HL-60/S4 (cell line): ENCODE measurements at regions not wholly inside any gene's neighbourhood (a gene's known extent, or its start where the extent isn't known, plus 50 kb on each side); places are given as distances from the start of the nearest gene placed in this dataset.

Experiments used
- in situ Hi-C: fragments of 300-500 bp; cut with MboI; formaldehyde crosslinking; loops from 2 replicates; pipeline ENCODE4 v1.14.3; 2022; ENCODE audit warnings: low sequenced_read_pairs

DNA sequence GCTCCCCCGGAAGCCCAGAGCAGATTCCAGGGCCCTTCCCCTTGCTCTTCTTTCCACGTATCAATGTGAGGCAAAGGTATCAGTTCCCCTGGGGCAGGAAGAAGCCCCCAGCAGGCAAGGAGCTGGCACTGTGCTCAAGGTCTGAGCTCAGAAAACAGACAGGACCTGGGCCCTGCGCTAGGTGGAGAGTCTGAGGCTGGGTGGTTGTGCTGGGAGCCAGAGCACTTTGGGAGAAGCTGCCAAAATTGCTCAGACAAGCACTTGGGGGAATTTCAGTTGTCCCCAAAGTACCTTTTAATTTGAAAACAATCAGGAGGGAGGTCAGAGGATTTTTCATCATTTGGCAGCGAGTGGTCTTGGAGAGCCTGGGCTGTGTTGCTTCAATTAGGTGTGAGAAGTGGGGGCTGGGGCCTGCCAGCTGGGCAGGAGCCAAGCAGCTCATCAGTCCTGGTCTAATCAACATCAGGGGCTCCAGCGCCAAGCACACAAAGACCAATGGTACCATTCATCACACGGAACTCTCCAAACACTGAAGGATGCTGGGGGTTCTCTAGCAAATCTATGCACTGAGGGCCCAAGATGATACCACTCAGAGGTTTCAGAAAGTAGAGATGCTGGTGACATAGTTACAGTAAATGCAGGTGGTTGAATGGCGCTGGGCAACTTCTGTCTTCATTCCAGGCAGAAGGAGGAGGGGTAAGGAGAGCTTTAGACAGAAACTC lies 176.5 kb downstream of the SNX18 start:
- in situ Hi-C loops: no loop called here

DNA sequence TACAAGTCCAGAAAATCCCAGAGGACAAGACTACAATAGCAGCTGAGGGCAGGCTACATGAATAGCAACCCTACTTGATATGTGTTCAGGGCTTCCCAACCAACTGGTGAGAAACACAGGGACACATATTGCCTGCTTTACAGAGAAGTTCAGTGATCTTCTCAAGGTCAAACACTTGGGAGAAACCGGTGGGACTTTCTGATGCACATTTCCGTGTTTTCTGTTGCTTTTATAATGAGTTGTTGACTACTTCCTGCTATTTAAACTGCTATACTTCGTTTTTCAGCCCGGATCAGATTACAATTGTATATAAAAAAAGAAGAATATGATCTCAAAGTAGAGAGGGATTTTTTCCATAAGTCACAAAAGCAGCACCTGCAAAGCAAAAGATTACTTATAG lies 175.1 kb downstream of the SNX18 start:
- in situ Hi-C loops: no loop called here

DNA sequence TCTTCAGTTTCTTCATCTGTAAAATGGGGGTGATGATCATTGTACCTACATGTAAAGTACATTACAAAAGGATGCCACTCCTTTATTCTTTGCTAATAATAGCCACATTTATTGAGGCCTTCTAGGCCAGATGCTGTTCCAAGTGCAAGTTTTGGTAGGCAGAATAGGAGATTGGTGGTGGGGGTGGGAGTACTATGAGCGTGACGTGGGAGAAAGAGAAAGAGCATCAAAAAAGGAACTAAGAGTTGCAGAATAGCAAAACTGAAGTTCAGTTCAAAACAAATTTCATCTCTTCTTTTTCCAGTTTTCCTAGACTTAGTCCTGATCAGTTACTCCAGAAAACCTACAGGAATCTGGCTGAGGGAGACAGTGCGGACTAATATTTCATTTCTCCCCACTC lies 174.1 kb downstream of the SNX18 start:
- in situ Hi-C loops: no loop called here

DNA sequence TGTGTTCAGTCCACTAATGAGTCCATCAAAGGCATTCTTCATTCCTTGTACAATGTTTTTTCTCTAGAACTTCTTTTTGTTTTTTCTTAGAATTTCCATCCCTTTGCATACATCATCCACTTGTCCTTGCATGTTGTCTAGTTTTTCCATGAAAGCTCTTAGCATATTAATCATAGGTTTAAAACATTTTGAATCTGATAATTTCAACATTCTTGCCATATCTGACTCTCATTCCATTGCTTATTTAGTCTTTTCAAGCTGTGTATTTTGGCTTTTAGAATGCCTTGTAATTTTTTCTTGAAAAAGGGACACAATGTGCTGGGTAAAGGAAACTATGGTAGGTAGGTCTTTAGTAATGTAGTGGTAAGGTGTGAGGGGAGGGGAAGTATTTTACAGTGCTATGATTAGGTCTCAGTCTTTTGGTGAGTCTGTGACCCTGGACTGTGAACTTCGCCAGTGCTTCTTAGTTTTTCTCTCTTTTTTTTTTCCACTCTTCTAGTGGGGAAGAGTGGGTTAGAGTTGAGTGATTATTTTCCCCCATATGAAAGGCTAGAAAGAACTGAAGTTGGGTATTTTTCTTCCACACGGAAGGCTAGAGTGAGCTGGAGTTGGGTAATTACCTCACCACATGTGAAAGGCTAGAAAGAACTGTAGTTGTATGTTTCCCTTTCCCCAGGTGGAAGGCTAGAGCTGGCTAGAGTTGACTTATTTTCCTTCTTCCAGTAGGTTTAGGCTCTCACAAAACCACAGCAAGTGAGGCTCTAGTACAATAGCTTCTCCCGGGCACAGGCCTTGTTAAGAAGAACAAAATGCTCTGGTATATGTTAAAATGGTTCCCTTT lies 172.1 kb downstream of the SNX18 start:
- in situ Hi-C loops: no loop called here

DNA sequence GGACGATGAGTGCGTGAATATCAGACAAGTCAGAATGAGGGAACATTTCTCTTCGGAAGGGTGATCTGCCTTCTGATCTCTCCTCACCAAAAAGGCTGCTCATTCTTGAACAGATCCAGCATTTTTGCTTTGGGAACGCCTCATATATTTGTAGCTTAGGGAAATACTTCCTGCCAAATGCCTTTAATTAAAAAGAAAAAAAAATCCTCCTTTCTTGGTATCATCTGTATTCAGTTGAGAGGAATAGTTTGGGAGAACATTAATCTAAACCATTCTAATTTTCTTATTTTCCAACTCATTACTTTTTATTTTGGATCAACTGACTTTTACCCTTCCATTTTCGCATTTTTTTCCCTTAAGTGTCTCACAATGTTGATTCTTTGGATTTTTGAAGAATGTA lies 163.4 kb downstream of the SNX18 start:
- in situ Hi-C loops: no loop called here

DNA sequence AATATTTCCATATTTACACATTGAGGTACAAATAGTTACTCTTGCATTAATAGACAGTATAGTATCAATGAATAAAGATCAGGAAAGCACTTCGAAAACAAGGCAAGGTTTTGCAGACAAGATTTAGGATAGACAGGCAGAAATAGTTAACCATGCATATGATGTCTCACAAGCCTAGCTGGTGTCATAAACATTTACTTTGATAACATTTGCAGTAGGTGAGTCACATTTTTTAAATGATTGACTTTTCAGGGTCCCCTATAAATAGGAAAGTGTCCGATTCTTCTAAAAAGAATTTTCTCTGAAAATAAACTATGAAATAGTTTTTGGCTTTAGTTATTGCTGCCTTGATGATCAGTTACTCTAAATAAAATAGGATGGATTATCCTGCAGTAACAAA lies 162.1 kb downstream of the SNX18 start:
- in situ Hi-C loops: no loop called here

DNA sequence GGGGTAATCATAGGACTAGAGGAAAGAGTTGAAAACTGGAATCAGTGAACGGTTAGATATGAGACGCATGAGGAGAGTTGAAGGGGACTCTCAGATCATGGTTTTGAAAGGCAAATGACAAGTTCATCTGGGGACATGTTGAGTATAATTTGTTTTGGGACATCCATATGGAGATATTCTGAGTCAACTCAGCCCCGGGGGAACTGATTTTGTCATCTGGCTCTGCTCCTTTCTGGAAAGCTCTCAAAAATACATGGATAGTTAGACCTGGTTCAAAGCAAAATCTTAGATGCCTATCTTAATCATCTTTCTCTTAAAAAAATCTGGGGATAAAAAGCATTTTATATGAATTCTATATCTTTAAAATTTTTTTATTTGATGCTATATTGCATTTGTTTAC lies 161.2 kb downstream of the SNX18 start:
- in situ Hi-C loops: no loop called here

DNA sequence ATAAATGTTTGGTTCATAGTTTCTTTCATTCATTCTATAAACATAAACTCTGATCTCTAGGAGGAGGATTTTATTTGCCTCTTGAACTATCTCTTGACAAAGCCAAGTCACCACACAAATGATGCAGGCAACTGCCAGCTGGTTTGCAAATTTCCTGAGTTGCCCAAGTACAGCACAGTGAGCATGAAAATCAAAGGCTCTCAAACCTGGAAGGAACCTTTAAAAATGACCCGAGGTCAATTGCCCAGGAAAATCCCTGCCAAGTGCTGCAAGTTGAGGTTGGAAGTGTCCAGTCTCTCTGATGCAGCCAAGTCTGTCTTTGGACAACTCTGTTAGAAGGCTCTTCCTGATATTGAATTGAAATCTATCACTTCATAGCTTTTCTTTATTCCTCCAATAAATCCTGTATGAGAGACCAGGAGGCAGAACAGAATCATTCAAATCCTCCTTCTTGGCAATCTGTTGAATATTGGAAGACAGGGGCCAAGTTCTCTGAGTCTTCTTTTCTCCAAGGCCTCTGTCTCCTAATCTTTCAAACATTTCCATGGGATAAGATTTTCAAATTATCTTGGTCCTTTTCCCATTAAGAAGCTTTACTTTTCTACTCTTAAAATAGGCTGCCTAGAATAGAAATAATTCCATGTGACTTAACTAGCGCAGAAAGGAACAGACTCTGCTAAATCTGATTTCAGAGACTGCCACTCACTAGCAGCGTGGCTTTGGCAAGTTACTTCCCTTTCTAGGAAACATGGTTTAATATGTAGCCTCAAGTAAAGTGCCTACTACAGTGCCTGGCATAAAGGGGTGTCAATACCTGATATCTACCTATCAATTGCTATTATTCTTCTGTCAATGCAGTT lies 159.2 kb downstream of the SNX18 start:
- in situ Hi-C loops: no loop called here

DNA sequence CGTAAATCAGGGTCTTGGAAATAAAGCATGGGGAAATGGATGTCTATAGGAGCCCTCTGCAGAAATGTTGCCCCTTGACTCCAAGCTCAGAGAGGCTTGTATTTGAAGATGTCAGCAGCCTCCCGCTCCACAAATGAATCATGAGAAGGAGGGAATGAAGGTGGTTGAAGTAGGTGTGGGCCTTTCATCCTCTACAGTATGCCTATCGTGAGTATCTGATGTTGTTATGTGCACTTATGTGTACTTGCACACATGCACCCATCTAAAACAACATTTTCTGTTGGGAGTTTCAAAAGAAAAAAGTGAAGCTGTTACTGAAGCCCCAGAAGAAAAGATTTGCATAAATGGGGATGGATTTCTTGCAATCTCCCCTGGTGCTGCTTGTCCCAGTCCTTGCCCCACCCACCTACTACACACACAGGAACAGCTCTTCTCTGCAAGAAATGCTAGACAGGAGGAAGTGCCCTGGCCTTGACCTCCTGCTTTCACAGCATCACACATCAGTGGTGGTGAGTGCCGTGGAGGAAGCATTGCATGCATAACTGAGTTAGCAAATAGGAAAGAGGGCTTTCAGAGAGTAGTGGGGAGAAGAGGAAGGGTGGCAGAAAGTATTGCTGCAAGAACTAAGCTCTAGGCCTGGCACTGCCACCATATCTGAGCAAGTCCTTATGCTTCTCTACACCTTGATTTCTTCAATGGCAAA lies 156.1 kb downstream of the SNX18 start:
- in situ Hi-C loops: no loop called here

DNA sequence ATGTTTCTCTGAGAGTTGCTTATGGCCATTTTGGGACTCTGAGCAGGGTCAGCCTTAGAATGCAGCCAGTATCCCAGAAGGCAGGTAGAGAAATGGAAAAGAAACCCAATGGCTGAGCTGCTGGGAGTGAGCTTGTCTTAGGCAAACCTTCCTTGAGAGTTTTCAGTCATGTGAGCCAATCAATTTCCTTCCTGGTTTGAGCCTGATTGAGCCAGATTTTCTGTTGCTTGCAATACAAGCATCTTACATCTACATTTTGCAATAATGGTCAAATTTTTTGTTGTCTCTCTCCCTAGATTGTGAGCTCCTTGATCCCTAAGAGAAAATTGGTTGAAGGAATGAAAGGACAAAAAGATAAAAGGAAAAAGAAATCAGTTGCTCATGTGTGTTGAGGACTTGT lies 155.3 kb downstream of the SNX18 start:
- in situ Hi-C loops: no loop called here

DNA sequence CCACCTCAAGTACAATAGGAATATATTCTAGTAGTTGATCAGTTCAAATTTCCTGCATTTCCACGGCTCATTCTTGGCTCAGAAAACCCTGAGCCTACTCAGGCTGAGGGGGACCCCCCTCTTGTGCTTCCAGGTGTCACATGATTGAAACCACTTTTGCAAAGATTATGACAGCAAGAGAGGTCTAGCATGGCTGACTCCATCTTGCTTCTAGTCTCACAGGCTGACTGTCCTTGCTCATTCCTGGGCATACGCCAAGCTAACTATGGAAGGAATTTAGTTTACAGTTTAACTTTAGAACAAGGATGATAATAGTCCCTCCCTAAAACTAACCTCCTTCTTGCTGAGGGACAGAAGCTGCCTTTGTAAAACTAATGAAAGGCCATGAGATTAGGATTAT lies 154.1 kb downstream of the SNX18 start:
- in situ Hi-C loops: no loop called here

DNA sequence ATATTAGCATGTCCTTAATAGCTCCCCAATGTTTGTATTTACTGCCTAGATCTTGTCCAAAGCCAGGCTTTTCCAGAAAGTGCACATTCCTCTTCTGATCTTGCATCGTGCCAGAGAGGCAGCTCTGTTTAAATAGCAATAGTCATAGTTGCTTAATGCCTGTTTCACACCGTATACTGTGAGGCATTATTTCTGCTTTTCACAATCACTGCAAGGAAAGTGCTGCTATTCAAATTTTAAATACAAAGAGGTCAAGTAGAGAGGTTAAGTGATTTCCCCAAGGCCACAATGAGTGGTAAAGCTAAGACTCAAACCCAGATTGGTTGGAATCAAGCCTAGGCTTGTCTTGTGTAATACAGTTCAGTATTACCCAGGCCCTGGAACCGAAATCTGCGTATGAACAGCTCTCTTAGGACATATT lies 153.6 kb downstream of the SNX18 start:
- in situ Hi-C loops: no loop called here

DNA sequence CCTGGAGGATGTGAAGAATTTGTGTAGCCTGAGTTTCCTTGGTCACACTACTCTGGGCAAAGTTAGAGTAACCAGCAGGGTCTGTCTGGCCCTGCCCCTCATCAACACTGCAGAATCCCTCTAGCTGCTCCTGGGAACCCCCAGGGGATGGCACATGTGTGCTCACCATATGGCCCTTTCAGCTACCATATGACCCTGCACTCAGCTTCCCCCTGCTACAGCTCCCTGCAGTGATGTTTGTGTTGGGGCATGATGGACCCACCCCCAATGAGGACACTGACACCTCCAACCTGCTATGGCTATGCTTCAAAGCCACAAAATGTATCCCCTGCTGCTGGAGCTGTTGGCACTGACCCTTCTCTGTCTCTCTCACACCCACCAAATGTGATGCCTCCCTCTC lies 152.7 kb downstream of the SNX18 start:
- in situ Hi-C loops: no loop called here

DNA sequence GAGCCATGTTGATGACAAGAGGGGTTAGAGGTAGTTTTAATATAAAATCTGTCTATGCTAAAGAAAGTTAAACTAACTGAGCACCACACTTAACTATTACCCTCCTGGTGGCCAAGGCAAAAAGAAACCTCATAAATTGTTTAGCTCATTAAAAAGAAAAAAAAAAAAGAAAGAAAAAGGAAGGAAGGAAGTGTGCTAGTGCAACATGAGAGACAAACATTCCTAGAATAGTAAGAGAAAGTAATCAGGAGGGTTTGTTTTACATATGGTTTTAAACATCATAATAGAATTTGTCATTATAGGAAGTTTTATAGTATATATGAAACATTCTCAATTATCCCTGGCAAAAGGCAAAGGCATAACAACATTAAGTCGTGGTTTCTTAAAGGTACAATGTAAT lies 152.3 kb downstream of the SNX18 start:
- in situ Hi-C loops: no loop called here

DNA sequence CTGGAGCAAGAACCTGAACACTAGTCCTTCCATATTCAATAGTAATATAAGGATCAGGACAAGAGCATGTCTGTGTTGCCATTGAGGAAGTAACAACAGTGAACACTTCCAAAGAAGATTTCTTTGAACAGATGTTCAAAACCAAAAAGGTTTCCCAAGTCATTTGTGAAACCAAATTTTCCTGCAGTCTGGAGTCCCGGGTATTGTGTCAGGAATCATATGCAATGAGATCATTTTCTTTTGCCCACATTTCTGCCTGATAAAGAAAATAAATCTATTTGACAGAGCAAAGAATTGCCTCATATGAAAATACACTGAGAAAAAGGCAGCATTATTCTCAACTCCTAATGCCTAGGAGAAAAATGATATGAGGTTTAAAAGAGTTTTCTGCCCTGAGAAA lies 151.7 kb downstream of the SNX18 start:
- in situ Hi-C loops: no loop called here

DNA sequence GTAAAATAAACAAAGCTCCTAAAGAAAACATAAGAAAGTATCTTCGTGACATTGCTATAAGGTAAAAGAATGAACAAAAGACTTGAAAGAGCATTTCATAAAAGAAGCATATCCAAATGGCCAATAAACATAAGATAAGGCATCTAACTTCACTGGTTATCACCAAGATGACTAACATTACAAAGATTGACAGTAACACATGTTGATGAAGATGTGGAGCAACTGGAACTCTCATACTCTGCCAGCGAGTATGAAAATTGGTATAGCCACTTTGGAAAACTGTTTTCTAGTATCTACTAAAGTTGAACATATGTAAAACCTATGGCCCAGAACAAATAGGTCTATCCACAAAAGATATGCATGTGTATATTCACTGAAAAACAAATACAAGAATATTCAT lies 150.5 kb downstream of the SNX18 start:
- in situ Hi-C loops: no loop called here

DNA sequence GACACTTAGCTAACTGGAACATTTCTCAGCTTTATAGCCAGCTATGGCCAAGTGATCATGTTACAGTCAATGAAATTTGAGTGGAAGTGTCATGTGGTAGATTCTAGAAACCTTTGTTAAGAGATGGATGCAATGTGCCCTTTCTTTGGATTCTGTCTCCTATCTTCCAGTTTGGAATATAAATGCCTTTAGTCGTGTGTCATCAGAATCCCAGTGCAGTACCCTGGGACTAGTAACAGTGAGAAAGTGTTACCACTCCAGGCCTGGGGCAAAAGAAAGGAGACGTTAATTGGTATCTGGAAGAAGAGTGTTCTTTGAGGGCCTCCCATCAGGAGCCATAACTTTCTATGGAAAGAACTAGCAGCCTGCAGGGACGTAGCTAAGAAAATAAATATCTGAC lies 149.6 kb downstream of the SNX18 start:
- in situ Hi-C loops: no loop called here

DNA sequence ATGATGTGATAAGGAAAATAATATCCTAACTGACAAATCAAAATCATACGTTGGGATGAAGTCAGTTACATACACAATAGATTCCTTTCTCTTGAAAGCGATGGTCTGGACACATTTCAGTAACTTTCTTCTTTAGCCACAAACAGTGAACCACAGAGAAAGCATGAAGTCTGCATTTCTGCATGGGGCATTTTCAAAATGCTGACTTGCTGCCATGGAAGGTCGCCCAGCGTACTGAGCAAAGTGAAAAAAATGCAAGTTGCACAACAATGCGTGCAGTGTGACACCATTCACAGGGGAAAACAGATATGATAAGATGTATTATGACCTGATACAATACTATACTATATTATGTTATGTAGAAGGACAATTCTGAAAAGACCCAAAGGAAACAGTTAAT lies 146.3 kb downstream of the SNX18 start:
- in situ Hi-C loops: no loop called here

DNA sequence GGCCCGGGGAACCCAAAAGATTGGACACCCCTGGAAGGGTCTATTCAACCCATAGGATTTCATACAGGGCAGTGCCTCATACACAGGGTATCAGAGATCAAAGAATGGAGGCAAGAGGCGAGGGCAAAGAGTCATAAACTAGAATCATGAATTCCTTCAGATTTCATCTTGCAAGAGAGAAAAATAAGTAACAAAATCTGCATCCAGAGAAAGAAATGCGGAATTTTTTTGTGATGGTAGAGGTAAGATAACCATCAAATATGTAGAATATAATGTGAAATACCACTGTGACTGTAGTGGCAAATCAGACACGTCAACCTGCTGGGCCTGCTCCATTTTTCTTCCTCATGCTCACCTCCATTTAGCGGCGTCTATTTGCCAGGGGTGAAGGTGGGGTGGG lies 143.6 kb downstream of the SNX18 start:
- in situ Hi-C loops: no loop called here

DNA sequence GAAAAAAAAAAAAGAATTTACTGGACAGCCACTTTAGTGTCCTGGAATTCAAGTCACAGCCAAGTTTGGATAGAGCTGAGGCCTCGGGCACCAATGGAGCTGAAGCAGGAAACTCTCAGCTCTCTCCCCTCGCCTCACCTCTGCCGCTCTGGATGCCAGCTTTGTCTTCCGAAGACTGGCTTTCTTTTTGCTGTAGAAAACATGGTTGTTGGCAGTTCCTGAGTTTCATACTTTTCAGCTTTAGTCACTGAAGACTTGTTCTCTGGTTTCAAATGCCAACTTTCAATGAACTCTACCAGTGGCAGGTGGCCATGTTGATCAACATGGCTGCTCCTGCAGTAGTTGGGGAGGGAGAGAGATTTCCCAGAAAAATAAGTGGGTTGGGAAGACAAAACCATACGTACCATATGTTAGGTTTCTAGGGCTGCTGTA lies 142.2 kb downstream of the SNX18 start:
- in situ Hi-C loops: no loop called here

DNA sequence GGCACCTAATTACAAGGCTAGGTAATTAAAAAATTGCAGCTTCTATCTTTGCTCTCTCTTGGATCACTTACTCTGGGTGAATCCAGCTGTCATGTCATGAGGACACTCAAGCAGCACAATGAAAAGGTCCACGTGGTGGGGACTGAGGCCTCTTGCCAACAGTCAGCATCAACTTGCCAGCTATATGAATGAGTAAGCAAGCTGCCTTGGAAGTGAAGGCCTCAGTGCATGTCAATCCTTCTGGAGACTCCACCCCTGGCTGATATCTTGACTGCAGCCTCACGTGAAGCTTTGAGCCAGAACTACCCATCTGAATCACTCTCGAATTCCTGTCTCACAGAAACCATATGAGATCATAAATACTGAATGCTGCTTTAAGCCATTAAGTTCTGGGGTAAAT lies 140.5 kb downstream of the SNX18 start:
- in situ Hi-C loops: no loop called here
